HepG2 (cell line): ENCODE measurements at regions not wholly inside any gene's neighbourhood (a gene's known extent, or its start where the extent isn't known, plus 50 kb on each side); places are given as distances from the start of the nearest gene placed in this dataset.
A peak's percentile ranks its signal among the peaks of the same experiment; 100 is the strongest.

Source experiments
- AGO1 ChIP-seq: fragments of 200-400 bp; formaldehyde crosslinking; IDR thresholded peaks from 2 replicates; pipeline ENCODE4 v1.6.1; 2017; ENCODE audit warnings: mild to moderate bottlenecking, low read depth, low read length, moderate library complexity; ENCODE audit not compliant: poor library complexity, severe bottlenecking
- CEBPB ChIP-seq: IDR thresholded peaks from 2 replicates; pipeline ENCODE4 v1.6.1; 2011; ENCODE audit warnings: low read depth, low read length, improper control_type of control experiment, borderline replicate concordance
- ERF ChIP-seq: IDR thresholded peaks from 2 replicates; pipeline ENCODE4 v1.6.1; 2018; ENCODE audit warnings: missing biosample characterization, missing genetic modification reagents
- FOXK1 ChIP-seq: sonication (generic); formaldehyde crosslinking; IDR thresholded peaks from 2 replicates; pipeline ENCODE4 v1.4.0; 2020; ENCODE audit warnings: low read depth, missing genetic modification reagents, borderline replicate concordance
- GMEB1 ChIP-seq: sonication (generic); formaldehyde crosslinking; IDR thresholded peaks from 2 replicates; pipeline ENCODE4 v1.5.1; 2020; ENCODE audit warnings: missing genetic modification reagents, mild to moderate bottlenecking, borderline replicate concordance
- MTERF4 ChIP-seq: sonication (generic); formaldehyde crosslinking; IDR thresholded peaks from 2 replicates; pipeline ENCODE4 v1.8.0; 2023; ENCODE audit warnings: mild to moderate bottlenecking, missing genetic modification reagents
- MYPOP ChIP-seq: sonication (generic); formaldehyde crosslinking; IDR thresholded peaks from 2 replicates; pipeline ENCODE4 v1.8.1; 2023; ENCODE audit warnings: mild to moderate bottlenecking, moderate library complexity, missing genetic modification reagents
- NFE2L1 ChIP-seq: sonication (generic); formaldehyde crosslinking; IDR thresholded peaks from 2 replicates; pipeline ENCODE4 v1.4.0; 2020; ENCODE audit warnings: missing genetic modification reagents, mild to moderate bottlenecking, borderline replicate concordance
- TAF1 ChIP-seq: sonication (generic); formaldehyde crosslinking; IDR thresholded peaks from 2 replicates; pipeline ENCODE4 v1.4.0; 2020; ENCODE audit warnings: missing genetic modification reagents
- TEAD3 ChIP-seq: optimal IDR thresholded peaks from 2 replicates; pipeline ENCODE3; 2016; ENCODE audit warnings: borderline replicate concordance
- TFAP4 ChIP-seq: sonication (generic); IDR thresholded peaks from 2 replicates; pipeline ENCODE4 v1.6.1; 2016; ENCODE audit warnings: low read depth, borderline replicate concordance
- ZFP62 ChIP-seq: sonication (generic); formaldehyde crosslinking; IDR thresholded peaks from 2 replicates; pipeline ENCODE4 v1.4.0; 2020; ENCODE audit warnings: missing genetic modification reagents
- ZNF10 ChIP-seq: sonication (generic); formaldehyde crosslinking; IDR thresholded peaks from 2 replicates; pipeline ENCODE4 v1.4.0; 2020; ENCODE audit warnings: mild to moderate bottlenecking, low read depth, missing genetic modification reagents, borderline replicate concordance
- ZNF205 ChIP-seq: IDR thresholded peaks from 2 replicates; pipeline ENCODE4 v1.6.1; 2018; ENCODE audit warnings: missing biosample characterization, missing genetic modification reagents
- ZNF350 ChIP-seq: sonication (generic); formaldehyde crosslinking; IDR thresholded peaks from 2 replicates; pipeline ENCODE4 v1.4.0; 2020; ENCODE audit warnings: mild to moderate bottlenecking, low read depth, missing genetic modification reagents, borderline replicate concordance
- ZNF382 ChIP-seq: sonication (generic); formaldehyde crosslinking; IDR thresholded peaks from 2 replicates; pipeline ENCODE4 v1.5.0; 2020; ENCODE audit warnings: missing genetic modification reagents, mild to moderate bottlenecking, borderline replicate concordance
- ZNF580 ChIP-seq: IDR thresholded peaks from 2 replicates; pipeline ENCODE4 v1.6.1; 2016; ENCODE audit warnings: low read depth, borderline replicate concordance
- ZNF609 ChIP-seq: sonication (generic); formaldehyde crosslinking; IDR thresholded peaks from 2 replicates; pipeline ENCODE4 v1.4.0; 2020; ENCODE audit warnings: mild to moderate bottlenecking, missing genetic modification reagents, borderline replicate concordance
- ZNF792 ChIP-seq: IDR thresholded peaks from 2 replicates; pipeline ENCODE4 v1.6.1; 2016

GRCh38 chr2:67057901-67058703 lies 339.0 kb upstream of the ETAA1 start (continued):
- TF ChIP-seq TFAP4 = no peak
- peak; percentile 18; the same call in 1 of the 2 replicates for TF ChIP-seq ZNF205 (CRISPR knock-in tag)
- TF ChIP-seq ZNF350 (CRISPR knock-in tag) = no peak
- TF ChIP-seq FOXK1 (CRISPR knock-in tag) = peak; percentile 48; the same call in 1 of the 2 replicates
- no peak for TF ChIP-seq ZFP62 (CRISPR knock-in tag)
- TF ChIP-seq ZNF609 (CRISPR knock-in tag) = peak; percentile 35; the same call in 1 of the 2 replicates
- peak; percentile 46; the same call in 1 of the 2 replicates for TF ChIP-seq ZNF580 (CRISPR knock-in tag)
- peak; percentile 99 for TF ChIP-seq CEBPB
- peak; percentile 30 for TF ChIP-seq TEAD3
- TF ChIP-seq GMEB1 (CRISPR knock-in tag) = no peak
- no peak for TF ChIP-seq MYPOP (CRISPR knock-in tag)
- no peak; the same call in 1 of the 2 replicates for TF ChIP-seq ERF (CRISPR knock-in tag)
- no peak for TF ChIP-seq TAF1
- no peak for TF ChIP-seq ZNF10
- TF ChIP-seq NFE2L1 (CRISPR knock-in tag) = no peak
- 0 out of 2 replicates have a peak, but pooled peaks have one; percentile 31 for TF ChIP-seq ZNF792
- no peak for TF ChIP-seq AGO1
- no peak for TF ChIP-seq MTERF4 (CRISPR knock-in tag)
- no peak for TF ChIP-seq ZNF382 (CRISPR knock-in tag)
